ENCODE measurements at regions not wholly inside any gene's neighbourhood (a gene's known extent, or its start where the extent isn't known, plus 50 kb on each side); places are given as distances from the start of the nearest gene placed in this dataset.

DNA sequence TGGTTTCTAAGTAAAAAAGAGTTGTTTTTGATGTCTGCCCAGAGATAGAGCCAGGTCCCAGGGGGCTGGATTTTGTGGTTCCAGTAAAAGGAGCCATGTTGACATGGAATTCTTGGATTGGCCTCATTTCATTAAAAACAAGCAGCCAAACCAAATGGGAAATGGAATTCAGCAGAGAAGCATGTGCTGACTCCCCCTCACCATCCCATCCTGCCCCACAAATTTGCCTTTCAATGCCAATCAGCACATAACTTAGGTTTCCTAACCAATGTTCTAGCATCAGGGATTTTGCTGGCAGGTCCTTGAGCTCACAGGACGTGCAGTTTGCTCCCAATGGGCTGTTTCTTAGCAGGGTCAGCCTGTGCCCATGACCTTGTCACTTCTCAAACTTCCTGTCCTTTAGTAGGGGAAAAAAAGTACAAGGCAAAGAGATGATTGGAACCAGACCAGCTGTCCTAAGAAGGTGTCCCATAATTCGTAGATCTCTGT is 101.5 kb upstream of the GADD45A start:
- TF ChIP-seq, protein P1, sequence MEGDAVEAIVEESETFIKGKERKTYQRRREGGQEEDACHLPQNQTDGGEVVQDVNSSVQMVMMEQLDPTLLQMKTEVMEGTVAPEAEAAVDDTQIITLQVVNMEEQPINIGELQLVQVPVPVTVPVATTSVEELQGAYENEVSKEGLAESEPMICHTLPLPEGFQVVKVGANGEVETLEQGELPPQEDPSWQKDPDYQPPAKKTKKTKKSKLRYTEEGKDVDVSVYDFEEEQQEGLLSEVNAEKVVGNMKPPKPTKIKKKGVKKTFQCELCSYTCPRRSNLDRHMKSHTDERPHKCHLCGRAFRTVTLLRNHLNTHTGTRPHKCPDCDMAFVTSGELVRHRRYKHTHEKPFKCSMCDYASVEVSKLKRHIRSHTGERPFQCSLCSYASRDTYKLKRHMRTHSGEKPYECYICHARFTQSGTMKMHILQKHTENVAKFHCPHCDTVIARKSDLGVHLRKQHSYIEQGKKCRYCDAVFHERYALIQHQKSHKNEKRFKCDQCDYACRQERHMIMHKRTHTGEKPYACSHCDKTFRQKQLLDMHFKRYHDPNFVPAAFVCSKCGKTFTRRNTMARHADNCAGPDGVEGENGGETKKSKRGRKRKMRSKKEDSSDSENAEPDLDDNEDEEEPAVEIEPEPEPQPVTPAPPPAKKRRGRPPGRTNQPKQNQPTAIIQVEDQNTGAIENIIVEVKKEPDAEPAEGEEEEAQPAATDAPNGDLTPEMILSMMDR (IDR thresholded peaks at IDR 0.05; ENCODE audit: low read depth, low read length), result no peak
- no peak for TF ChIP-seq EZH2phosphoT487 (IDR thresholded peaks at IDR 0.05; ENCODE audit: low read depth)

All from OCI-LY3 (cell line).